ENCODE measurements at regions not wholly inside any gene's neighbourhood (a gene's known extent, or its start where the extent isn't known, plus 50 kb on each side); places are given as distances from the start of the nearest gene placed in this dataset.

- H3K36me3 ChIP-seq (ENCODE audit: control insufficient read depth in 2 of 3, insufficient read depth in 3 of 3, low read length in 3 of 3), result no peaks in the 10 kb centered on the region
- no peak for DNase-seq
- H3K4me3 ChIP-seq (ENCODE audit: low read length in 3 of 3), result no peak overlapping the region
- no peaks in the 10 kb centered on the region for H3K9me3 ChIP-seq (ENCODE audit: control insufficient read depth in 2 of 3, insufficient read depth in 1 of 3, low read length in 3 of 3)
- no peak overlapping the region for H3K27ac ChIP-seq (ENCODE audit: low read depth in 2 of 2, low read length in 2 of 2)
- no peak for TF ChIP-seq CTCF (IDR thresholded peaks at IDR 0.05; ENCODE audit: borderline replicate concordance, extremely low read depth, insufficient read depth)
- FAIRE-seq, result no peak
- H3K9ac ChIP-seq (ENCODE audit: low read length in 3 of 3), result no peak overlapping the region
- intact Hi-C loops (cut with DNase I), result no loop called here
- no peaks in the 10 kb centered on the region for H3K4me1 ChIP-seq (ENCODE audit: control insufficient read depth in 2 of 3, insufficient read depth in 2 of 3, low read depth in 1 of 3, low read length in 3 of 3)
- H3K27me3 ChIP-seq (ENCODE audit: control insufficient read depth, insufficient read depth, low read length), result no peaks in the 10 kb centered on the region
Observed at GRCh38 chr2:145918951-145919350, 1399.0 kb upstream of the ZEB2 start.

- DNase-seq (no peak), FAIRE-seq (no peak)
- Histone ChIP-seq H3K9ac (ENCODE audit: low read length in 3 of 3) (no peak overlapping the region), H3K4me1 (ENCODE audit: control insufficient read depth in 2 of 3, insufficient read depth in 2 of 3, low read depth in 1 of 3, low read length in 3 of 3) (no peaks in the 10 kb centered on the region), H3K36me3 (ENCODE audit: control insufficient read depth in 2 of 3, insufficient read depth in 3 of 3, low read length in 3 of 3) (no peaks in the 10 kb centered on the region), H3K27ac (ENCODE audit: low read depth in 2 of 2, low read length in 2 of 2) (no peak overlapping the region), H3K27me3 (ENCODE audit: control insufficient read depth, insufficient read depth, low read length) (no peaks in the 10 kb centered on the region), H3K9me3 (ENCODE audit: control insufficient read depth in 2 of 3, insufficient read depth in 1 of 3, low read length in 3 of 3) (no peaks in the 10 kb centered on the region), H3K4me3 (ENCODE audit: low read length in 3 of 3) (no peak overlapping the region)
- intact Hi-C loops (cut with DNase I), result no loop called here
- TF ChIP-seq CTCF (IDR thresholded peaks at IDR 0.05; ENCODE audit: borderline replicate concordance, extremely low read depth, insufficient read depth), result no peak
Observed at GRCh38 chr2:145916799-145917198, 1396.9 kb upstream of the ZEB2 start.

- TF ChIP-seq CTCF (IDR thresholded peaks at IDR 0.05; ENCODE audit: borderline replicate concordance, extremely low read depth, insufficient read depth), result no peak
- FAIRE-seq (no peak), DNase-seq (no peak)
- no peak overlapping the region for H3K9ac ChIP-seq (ENCODE audit: low read length in 3 of 3)
- no peaks in the 10 kb centered on the region for H3K4me1 ChIP-seq (ENCODE audit: control insufficient read depth in 2 of 3, insufficient read depth in 2 of 3, low read depth in 1 of 3, low read length in 3 of 3)
- H3K27ac ChIP-seq (ENCODE audit: low read depth in 2 of 2, low read length in 2 of 2), result no peak overlapping the region
- H3K36me3 ChIP-seq (ENCODE audit: control insufficient read depth in 2 of 3, insufficient read depth in 3 of 3, low read length in 3 of 3), result no peaks in the 10 kb centered on the region
- H3K9me3 ChIP-seq (ENCODE audit: control insufficient read depth in 2 of 3, insufficient read depth in 1 of 3, low read length in 3 of 3), result no peaks in the 10 kb centered on the region
- no peaks in the 10 kb centered on the region for H3K27me3 ChIP-seq (ENCODE audit: control insufficient read depth, insufficient read depth, low read length)
- no peak overlapping the region for H3K4me3 ChIP-seq (ENCODE audit: low read length in 3 of 3)
- intact Hi-C loops (cut with DNase I), result no loop called here
Observed at GRCh38 chr2:145914716-145915115, 1394.8 kb upstream of the ZEB2 start.

- Histone ChIP-seq H3K9ac (ENCODE audit: low read length in 3 of 3) (no peak overlapping the region), H3K27me3 (ENCODE audit: control insufficient read depth, insufficient read depth, low read length) (no peaks in the 10 kb centered on the region), H3K36me3 (ENCODE audit: control insufficient read depth in 2 of 3, insufficient read depth in 3 of 3, low read length in 3 of 3) (no peaks in the 10 kb centered on the region), H3K9me3 (ENCODE audit: control insufficient read depth in 2 of 3, insufficient read depth in 1 of 3, low read length in 3 of 3) (no peaks in the 10 kb centered on the region), H3K27ac (ENCODE audit: low read depth in 2 of 2, low read length in 2 of 2) (no peak overlapping the region), H3K4me3 (ENCODE audit: low read length in 3 of 3) (no peak overlapping the region), H3K4me1 (ENCODE audit: control insufficient read depth in 2 of 3, insufficient read depth in 2 of 3, low read depth in 1 of 3, low read length in 3 of 3) (no peaks in the 10 kb centered on the region)
- FAIRE-seq (no peak), DNase-seq (no peak)
- intact Hi-C loops (cut with DNase I), result no loop called here
- TF ChIP-seq CTCF (IDR thresholded peaks at IDR 0.05; ENCODE audit: borderline replicate concordance, extremely low read depth, insufficient read depth), result no peak
Observed at GRCh38 chr2:145910416-145910815, 1390.5 kb upstream of the ZEB2 start.

Data from kidney (tissue), 13 donors.